ENCODE measurements at regions not wholly inside any gene's neighbourhood (a gene's known extent, or its start where the extent isn't known, plus 50 kb on each side); places are given as distances from the start of the nearest gene placed in this dataset.

- Histone ChIP-seq H3K4me2 (ENCODE audit: low read length) (no peak overlapping the region), H3K9me2 (replicated peaks; ENCODE audit: low read length) (no peaks in the 10 kb centered on the region), H3F3A (ENCODE audit: low read length, unreplicated experiment) (no peaks in the 10 kb centered on the region), H4K20me1 (ENCODE audit: low read length) (no peaks in the 10 kb centered on the region), H2AFZ (ENCODE audit: low read length) (no peak overlapping the region), H3K36me3 (ENCODE audit: low read depth, low read length) (no peaks in the 10 kb centered on the region), H3K9ac (ENCODE audit: low read length) (no peak overlapping the region), H3K4me3 (ENCODE audit: low read length) (no peak overlapping the region), H3K79me2 (ENCODE audit: low read length) (no peaks in the 10 kb centered on the region), H3K27me3 (ENCODE audit: low read length) (peaks cover 61% of the 10 kb centered on the region), H3K27ac (ENCODE audit: low read length) (no peak overlapping the region), H3K4me1 (ENCODE audit: insufficient read depth, low read length) (no peaks in the 10 kb centered on the region), H3K9me3 (ENCODE audit: low read length) (no peaks in the 10 kb centered on the region)
- intact Hi-C loops (cut with micrococcal nuclease): no loop called here
- POLR2A ChIA-PET (ENCODE audit: unreplicated experiment): no interaction called here
- ATAC-seq (no peak), DNase-seq (no peak)
- no TSS peak for BruUV-seq (replicated peaks)
- CTCF ChIA-PET: no interaction called here
- no peak for TF ChIP-seq EZH2 (IDR thresholded peaks at IDR 0.05; ENCODE audit: low read length, unreplicated experiment)
- TF ChIP-seq EZH2phosphoT487 (IDR thresholded peaks at IDR 0.05; ENCODE audit: borderline replicate concordance, low read length): no peak
- TF ChIP-seq CTCF (conservative IDR thresholded peaks at IDR 0.05; ENCODE audit: low read depth, low read length): no peak
These were observed 152.2 kb downstream of the RPIA start for GRCh38 chr2:88843651-88844050.

GRCh38 chr2:88844960-88845359 lies 153.5 kb downstream of the RPIA start:
- Histone ChIP-seq H3K4me2 (ENCODE audit: low read length) (no peak overlapping the region), H2AFZ (ENCODE audit: low read length) (no peak overlapping the region), H3K36me3 (ENCODE audit: low read depth, low read length) (no peaks in the 10 kb centered on the region), H3K27ac (ENCODE audit: low read length) (no peak overlapping the region), H3K9me2 (replicated peaks; ENCODE audit: low read length) (no peaks in the 10 kb centered on the region), H3F3A (ENCODE audit: low read length, unreplicated experiment) (no peaks in the 10 kb centered on the region), H3K4me3 (ENCODE audit: low read length) (no peak overlapping the region), H3K9ac (ENCODE audit: low read length) (no peak overlapping the region), H4K20me1 (ENCODE audit: low read length) (no peaks in the 10 kb centered on the region), H3K9me3 (ENCODE audit: low read length) (no peaks in the 10 kb centered on the region), H3K79me2 (ENCODE audit: low read length) (no peaks in the 10 kb centered on the region), H3K27me3 (ENCODE audit: low read length) (peaks cover 59% of the 10 kb centered on the region), H3K4me1 (ENCODE audit: insufficient read depth, low read length) (no peaks in the 10 kb centered on the region)
- ATAC-seq (no peak), DNase-seq (no peak)
- TF ChIP-seq EZH2 (IDR thresholded peaks at IDR 0.05; ENCODE audit: low read length, unreplicated experiment) (no peak), CTCF (conservative IDR thresholded peaks at IDR 0.05; ENCODE audit: low read depth, low read length) (no peak), EZH2phosphoT487 (IDR thresholded peaks at IDR 0.05; ENCODE audit: borderline replicate concordance, low read length) (no peak)
- no TSS peak for BruUV-seq (replicated peaks)
- ChIA-PET CTCF (no interaction called here), POLR2A (ENCODE audit: unreplicated experiment) (no interaction called here)
- intact Hi-C loops (cut with micrococcal nuclease): no loop called here

GRCh38 chr2:88845772-88846661 lies 154.5 kb downstream of the RPIA start:
- TF ChIP-seq EZH2phosphoT487 (IDR thresholded peaks at IDR 0.05; ENCODE audit: borderline replicate concordance, low read length) (no peak), CTCF (conservative IDR thresholded peaks at IDR 0.05; ENCODE audit: low read depth, low read length) (no peak), EZH2 (IDR thresholded peaks at IDR 0.05; ENCODE audit: low read length, unreplicated experiment) (no peak)
- no peak overlapping the region for H3K9ac ChIP-seq (ENCODE audit: low read length)
- DNase-seq (no peak), ATAC-seq (no peak)
- peaks cover 58% of the 10 kb centered on the region for H3K27me3 ChIP-seq (ENCODE audit: low read length)
- H4K20me1 ChIP-seq (ENCODE audit: low read length): no peaks in the 10 kb centered on the region
- H2AFZ ChIP-seq (ENCODE audit: low read length): no peak overlapping the region
- H3K36me3 ChIP-seq (ENCODE audit: low read depth, low read length): no peaks in the 10 kb centered on the region
- H3F3A ChIP-seq (ENCODE audit: low read length, unreplicated experiment): no peaks in the 10 kb centered on the region
- H3K9me2 ChIP-seq (replicated peaks; ENCODE audit: low read length): no peaks in the 10 kb centered on the region
- POLR2A ChIA-PET (ENCODE audit: unreplicated experiment): no interaction called here
- no peak overlapping the region for H3K27ac ChIP-seq (ENCODE audit: low read length)
- H3K4me3 ChIP-seq (ENCODE audit: low read length): no peak overlapping the region
- H3K4me1 ChIP-seq (ENCODE audit: insufficient read depth, low read length): no peaks in the 10 kb centered on the region
- intact Hi-C loops (cut with micrococcal nuclease): no loop called here
- no TSS peak for BruUV-seq (replicated peaks)
- H3K79me2 ChIP-seq (ENCODE audit: low read length): no peaks in the 10 kb centered on the region
- no peak overlapping the region for H3K4me2 ChIP-seq (ENCODE audit: low read length)
- CTCF ChIA-PET: no interaction called here
- H3K9me3 ChIP-seq (ENCODE audit: low read length): no peaks in the 10 kb centered on the region
